GM19043 (cell line): ENCODE measurements at regions not wholly inside any gene's neighbourhood (a gene's known extent, or its start where the extent isn't known, plus 50 kb on each side); places are given as distances from the start of the nearest gene placed in this dataset.
"Not testable (repeated sequence)": the region's sequence is repeated elsewhere in the genome, so short reads cannot be mapped to it uniquely, and the experiment has no call there.

Experiments used
- ATAC-seq: cut with Tn5 transposase; IDR thresholded peaks from one replicate; pipeline ENCODE4 v1.9.1; 2021; ENCODE audit warnings: low read depth; ENCODE audit not compliant: unreplicated experiment

GRCh38 chr6:58063542-58063941 is 746.1 kb downstream of the PRIM2 start:
- ATAC-seq: not testable (repeated sequence)

- not testable (repeated sequence) for ATAC-seq
Measured at GRCh38 chr6:58067867-58068548, 750.6 kb downstream of the PRIM2 start.

GRCh38 chr6:58073263-58073662 is 755.8 kb downstream of the PRIM2 start:
- no peak for ATAC-seq

- not testable (repeated sequence) for ATAC-seq
Measured at GRCh38 chr6:58090067-58090466, 772.6 kb downstream of the PRIM2 start.

- not testable (repeated sequence) for ATAC-seq
Measured at GRCh38 chr6:58097251-58097650, 779.8 kb downstream of the PRIM2 start.

GRCh38 chr6:58113960-58114359 is 796.5 kb downstream of the PRIM2 start:
- no peak for ATAC-seq

GRCh38 chr6:58117162-58117561 is 799.7 kb downstream of the PRIM2 start:
- not testable (repeated sequence) for ATAC-seq

- not testable (repeated sequence) for ATAC-seq
Measured at GRCh38 chr6:58121616-58122015, 804.2 kb downstream of the PRIM2 start.

- not testable (repeated sequence) for ATAC-seq
Measured at GRCh38 chr6:58123770-58124169, 806.3 kb downstream of the PRIM2 start.

- ATAC-seq: not testable (repeated sequence)
Measured at GRCh38 chr6:58128549-58128948, 811.1 kb downstream of the PRIM2 start.

GRCh38 chr6:58129098-58129497 is 811.7 kb downstream of the PRIM2 start:
- not testable (repeated sequence) for ATAC-seq

GRCh38 chr6:58139746-58140145 is 822.3 kb downstream of the PRIM2 start:
- ATAC-seq: not testable (repeated sequence)

- ATAC-seq: not testable (repeated sequence)
Measured at GRCh38 chr6:58171025-58171424, 853.6 kb downstream of the PRIM2 start.

- ATAC-seq: not testable (repeated sequence)
Measured at GRCh38 chr6:58181557-58182065, 864.2 kb downstream of the PRIM2 start.

GRCh38 chr6:58185300-58185699 is 867.9 kb downstream of the PRIM2 start:
- ATAC-seq: not testable (repeated sequence)

- ATAC-seq: not testable (repeated sequence)
Measured at GRCh38 chr6:58193209-58193608, 875.8 kb downstream of the PRIM2 start.

- no peak for ATAC-seq
Measured at GRCh38 chr6:58198301-58198700, 880.9 kb downstream of the PRIM2 start.

GRCh38 chr6:58237124-58237523 is 919.7 kb downstream of the PRIM2 start:
- not testable (repeated sequence) for ATAC-seq

GRCh38 chr6:58238421-58238820 is 921.0 kb downstream of the PRIM2 start:
- not testable (repeated sequence) for ATAC-seq

- not testable (repeated sequence) for ATAC-seq
Measured at GRCh38 chr6:58257625-58258024, 940.2 kb downstream of the PRIM2 start.

- ATAC-seq: no peak
Measured at GRCh38 chr6:58290177-58290576, 972.7 kb downstream of the PRIM2 start.

- not testable (repeated sequence) for ATAC-seq
Measured at GRCh38 chr6:58291319-58291718, 973.9 kb downstream of the PRIM2 start.
